GM18858 (cell line): ENCODE measurements at regions not wholly inside any gene's neighbourhood (a gene's known extent, or its start where the extent isn't known, plus 50 kb on each side); places are given as distances from the start of the nearest gene placed in this dataset.
"Not testable (repeated sequence)": the region's sequence is repeated elsewhere in the genome, so short reads cannot be mapped to it uniquely, and the experiment has no call there.

Experiments
- ATAC-seq: cut with Tn5 transposase; IDR thresholded peaks from one replicate; pipeline ENCODE4 v1.9.1; 2021; ENCODE audit not compliant: unreplicated experiment

DNA sequence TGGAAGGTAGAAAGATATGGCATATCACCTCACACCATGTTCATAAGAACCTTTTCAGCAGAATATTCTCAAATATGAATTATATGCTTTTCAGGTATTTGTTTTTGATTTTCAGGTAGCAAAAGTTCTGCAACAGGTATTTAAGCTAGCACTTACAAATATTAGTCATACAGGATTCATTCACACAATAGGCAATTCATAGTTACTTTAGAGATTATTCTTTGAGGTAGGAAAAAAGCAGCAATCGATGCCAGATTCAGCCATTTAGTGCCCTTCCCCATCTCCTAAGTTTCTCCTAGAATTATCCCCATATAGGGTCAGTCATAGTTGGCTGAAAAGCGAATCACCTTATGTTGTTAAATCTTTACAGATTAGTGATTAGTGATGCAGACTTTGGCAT lies 177.4 kb upstream of the MMADHC start:
- ATAC-seq, result no peak

- no peak for ATAC-seq
These were observed 175.8 kb upstream of the MMADHC start for GRCh38 chr2:149763358-149763757.

DNA sequence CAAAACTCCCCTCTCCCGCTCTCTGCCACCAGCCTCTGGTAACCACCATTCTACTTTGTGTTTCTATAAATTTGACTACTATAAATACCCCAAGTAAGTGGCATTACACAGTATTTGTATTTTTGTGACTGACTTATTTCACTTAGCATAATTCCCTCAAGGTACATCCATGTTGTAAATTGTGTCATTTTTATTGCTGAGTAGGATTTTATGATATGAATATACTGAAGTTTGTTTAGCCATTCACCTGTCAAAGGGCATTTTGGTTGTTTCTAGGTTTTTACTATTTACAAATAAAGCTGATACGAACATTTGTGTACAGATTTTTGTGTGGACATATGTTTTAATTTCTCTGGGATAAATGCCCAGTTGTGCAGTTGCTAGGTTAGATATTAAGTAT lies 174.0 kb upstream of the MMADHC start:
- no peak for ATAC-seq

GRCh38 chr2:149759382-149759781 lies 171.8 kb upstream of the MMADHC start:
- ATAC-seq, result not testable (repeated sequence)

GRCh38 chr2:149754722-149755121 lies 167.1 kb upstream of the MMADHC start:
- ATAC-seq, result not testable (repeated sequence)

GRCh38 chr2:149747456-149747855 lies 159.9 kb upstream of the MMADHC start:
- no peak for ATAC-seq

DNA sequence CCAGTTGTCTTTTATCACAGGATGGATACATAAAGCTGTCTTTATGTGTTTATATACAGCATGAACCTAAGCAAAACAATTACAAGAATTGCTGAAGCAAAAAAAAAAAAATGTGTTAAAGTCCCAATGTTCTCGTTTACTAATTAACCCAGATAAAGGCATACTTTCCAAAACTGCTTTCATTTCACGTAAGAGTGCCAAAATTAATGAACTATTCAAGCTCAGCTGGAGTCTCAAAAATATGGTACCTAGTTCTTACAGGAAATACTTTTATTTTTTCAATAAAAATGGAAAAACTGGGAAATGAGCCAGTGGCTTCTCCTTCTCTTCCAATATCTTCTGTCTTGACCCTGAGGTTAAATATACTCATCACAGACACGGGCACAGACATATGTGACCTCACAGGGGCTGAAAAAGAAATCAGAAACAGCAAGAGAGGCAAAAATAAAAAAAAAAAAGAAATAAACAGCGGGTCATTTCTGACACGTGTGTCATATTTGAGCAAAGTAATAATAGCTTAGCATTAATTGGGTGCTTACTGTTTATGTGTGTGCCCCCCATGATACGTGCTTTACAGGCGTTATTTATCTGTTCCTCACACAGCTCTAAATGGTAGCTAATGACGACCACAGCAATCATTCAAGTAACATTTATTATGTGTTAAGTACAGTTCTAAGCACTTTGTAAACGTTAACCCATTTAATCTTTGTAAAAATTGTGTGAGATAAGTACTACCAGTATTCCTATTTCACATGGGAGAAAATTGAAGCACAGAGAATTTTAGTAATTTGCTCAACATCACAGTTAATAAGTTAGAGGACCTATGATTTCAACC lies 158.0 kb upstream of the MMADHC start:
- no peak for ATAC-seq

GRCh38 chr2:149744865-149745264 lies 157.3 kb upstream of the MMADHC start:
- ATAC-seq, result no peak

GRCh38 chr2:149743842-149744448 lies 156.4 kb upstream of the MMADHC start:
- no peak for ATAC-seq

DNA sequence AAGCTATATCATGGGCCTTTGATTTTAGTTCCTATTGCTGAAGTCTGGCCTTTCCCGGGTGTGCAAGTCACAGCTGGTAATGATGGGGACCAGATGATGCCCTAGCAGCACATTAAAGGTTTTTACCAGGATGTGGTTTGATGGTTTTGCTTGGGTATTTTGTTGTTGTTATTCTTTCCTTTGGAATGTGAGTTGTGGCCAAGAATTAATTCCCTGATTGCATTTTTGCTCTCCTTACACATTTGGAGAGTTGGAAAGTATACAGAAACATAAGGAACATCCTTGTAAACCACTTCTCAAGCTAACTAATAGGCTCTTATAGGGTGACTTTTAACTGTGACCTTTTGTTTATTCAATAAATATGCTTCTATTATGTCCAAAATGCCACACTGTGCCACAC lies 154.1 kb upstream of the MMADHC start:
- ATAC-seq, result no peak

- no peak for ATAC-seq
These were observed 152.9 kb upstream of the MMADHC start for GRCh38 chr2:149740490-149740889.

- ATAC-seq, result no peak
These were observed 152.3 kb upstream of the MMADHC start for GRCh38 chr2:149739883-149740265.

DNA sequence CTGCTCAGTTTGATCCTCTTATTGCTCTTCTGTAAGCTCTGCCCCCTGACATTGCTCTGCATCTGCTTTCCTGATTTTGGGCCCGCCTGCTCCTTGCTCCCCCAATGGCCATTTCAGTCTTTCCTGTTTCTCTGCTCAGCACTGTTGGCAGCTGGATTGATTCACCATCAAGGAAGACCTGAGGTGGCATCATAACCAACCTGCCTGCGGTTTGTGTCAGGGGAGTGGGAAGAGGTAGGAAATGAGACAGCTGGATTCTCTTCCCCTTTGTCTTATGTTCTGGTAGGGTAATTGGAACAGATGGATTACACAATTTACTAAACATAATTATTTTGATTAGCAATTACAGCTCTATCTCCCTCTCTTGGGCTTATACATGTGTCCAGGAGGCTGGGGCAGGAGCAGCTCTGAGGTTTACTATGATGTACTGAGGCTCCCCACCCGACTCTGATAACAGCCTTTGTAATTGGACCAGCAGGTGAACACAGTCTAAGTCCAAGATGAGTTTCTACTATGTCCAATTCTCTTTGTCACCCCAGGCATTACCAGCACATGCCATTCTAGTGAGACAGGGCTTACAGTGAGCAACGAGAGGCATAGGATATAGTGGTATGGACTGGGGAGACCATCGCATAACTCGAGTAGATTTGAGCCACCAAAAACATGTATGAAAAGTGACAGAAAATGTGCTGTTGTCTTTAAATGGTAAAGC lies 151.8 kb upstream of the MMADHC start:
- no peak for ATAC-seq

- no peak for ATAC-seq
These were observed 151.2 kb upstream of the MMADHC start for GRCh38 chr2:149738767-149739166.

DNA sequence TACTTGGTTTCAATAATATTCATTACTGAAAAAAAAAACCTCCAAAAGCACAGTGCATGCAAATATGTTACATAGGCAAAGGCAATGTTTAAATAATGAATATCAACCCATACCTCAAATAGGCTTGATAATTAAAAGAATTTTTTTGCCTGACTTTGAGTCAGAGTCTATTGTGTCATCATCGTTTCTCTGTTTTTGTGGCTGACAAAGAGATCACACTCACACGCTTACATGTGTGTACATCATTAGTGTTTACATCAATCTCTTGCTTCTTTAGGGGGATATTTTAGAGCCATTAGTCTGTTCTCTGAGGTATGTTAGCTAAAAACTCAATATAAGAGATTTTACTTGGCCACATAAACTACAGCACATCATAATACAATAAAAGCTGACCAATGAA lies 150.3 kb upstream of the MMADHC start:
- no peak for ATAC-seq

DNA sequence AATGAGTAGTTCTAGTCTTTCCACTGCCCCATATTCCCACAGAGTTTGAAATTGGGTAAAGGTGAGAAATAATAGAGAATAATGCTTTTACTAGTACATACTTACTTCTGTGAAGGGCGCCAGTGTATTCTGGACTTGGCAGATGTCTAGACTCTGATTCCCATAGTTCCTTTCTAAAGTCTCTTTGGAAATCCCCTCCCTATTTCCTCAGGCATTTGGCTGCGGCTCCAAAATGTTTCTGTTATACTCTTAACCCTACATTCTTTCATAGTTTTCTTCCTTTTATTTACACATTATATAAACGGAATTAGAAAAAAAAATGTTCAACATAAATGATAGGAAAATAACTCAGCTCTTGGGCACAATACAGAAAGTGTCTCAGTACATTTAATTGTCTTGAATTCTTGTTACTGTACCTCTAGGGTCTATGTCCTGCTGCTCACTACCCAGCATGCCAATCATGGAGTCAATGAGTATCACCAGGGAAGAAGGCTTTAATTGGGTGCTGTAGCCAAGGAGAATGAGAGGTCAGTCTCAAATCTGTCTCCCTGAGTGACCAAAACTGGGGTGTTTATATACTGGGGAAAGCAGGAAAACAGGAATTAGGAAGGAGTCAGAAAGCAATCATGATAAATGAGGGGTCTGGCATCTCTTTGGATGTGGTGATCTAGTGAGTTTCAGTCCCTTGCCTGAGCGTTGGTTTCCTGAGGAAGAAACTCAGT lies 147.8 kb upstream of the MMADHC start:
- no peak for ATAC-seq

DNA sequence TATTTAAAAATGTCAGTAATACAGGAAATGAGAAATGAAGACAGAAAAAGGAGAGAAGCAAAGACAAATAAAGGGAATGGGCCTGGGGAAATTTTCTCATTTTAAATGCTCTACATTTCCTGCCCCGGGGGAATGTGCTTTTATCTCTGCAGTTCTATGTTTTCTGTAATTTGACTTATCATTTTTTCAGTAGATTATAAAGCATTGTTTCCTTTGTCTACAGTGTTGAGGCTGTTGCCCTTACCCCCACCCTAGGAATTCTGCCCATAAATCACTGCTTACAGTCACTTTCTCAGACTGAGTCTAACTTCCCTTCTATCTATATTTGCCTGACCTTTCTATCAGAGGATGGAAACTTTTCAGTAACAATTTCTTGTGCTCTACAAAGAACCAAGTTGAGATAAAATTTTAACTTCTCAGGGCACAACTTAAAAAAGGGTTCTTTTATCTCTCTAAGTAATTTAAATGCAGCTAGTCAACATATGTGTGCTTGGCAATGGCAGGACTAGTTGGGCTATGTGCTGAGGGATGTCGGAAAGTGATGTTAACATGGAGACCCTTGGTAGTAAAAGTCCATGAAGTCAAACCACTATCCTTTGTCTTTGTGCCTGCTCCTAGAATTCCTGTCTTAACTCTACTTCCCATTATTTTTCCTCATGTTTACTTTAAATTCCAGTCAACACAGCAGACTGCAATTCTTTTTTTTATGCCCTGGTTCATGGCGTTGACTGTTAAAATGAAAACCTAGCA lies 146.5 kb upstream of the MMADHC start:
- ATAC-seq, result no peak

- no peak for ATAC-seq
These were observed 145.2 kb upstream of the MMADHC start for GRCh38 chr2:149732730-149733290.

DNA sequence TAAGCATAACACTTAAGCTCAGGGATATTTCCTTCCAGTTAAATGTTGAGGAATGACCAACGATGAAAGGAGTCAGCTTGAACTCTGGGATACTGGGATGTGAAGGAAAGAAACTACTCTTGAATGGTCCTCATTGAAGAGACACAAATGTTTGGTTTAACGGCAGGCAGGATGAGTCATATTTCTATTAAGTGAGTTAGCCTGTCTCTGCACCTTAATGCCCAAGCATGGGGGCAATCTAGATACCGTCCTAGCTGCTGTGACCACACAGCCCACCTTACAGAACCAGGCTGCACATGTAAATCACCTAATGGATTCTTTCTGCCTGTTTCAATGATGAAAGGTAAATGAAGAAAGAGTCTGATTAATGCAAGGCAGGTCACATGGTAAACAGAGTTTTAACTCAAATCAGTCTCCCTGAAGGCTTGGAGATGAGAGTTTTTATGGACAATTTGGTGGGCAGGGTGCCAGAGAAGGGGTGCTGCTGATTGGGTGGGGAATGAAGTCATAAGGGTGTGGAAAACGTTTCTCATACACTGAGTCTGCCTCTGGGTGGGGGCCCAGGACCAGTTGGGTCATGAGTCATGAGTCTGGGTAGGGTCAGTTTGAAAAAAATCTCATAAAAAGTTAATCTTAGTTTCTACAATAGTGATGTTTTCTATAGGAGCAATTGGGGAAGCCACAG lies 144.6 kb upstream of the MMADHC start:
- ATAC-seq, result no peak

DNA sequence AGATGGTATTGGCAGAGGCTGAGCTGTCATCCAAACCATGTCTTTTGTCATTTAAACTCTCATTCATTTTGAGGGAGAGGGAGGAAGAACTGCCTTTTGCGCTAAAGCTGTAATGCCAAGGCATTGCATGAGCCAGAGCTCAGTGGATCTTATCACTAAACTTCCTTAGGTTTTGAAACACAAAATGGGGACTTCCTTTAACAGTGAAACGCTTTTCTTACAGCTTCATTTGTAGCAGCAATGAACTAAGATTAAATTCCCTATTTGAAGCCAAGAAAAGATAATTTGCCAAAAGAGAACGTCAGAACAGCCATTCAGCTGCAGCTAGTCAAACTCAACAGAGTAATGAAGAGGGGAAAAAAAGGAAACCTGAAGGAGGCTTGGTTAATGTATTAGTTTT lies 143.5 kb upstream of the MMADHC start:
- no peak for ATAC-seq
